ENCODE measurements at regions not wholly inside any gene's neighbourhood (a gene's known extent, or its start where the extent isn't known, plus 50 kb on each side); places are given as distances from the start of the nearest gene placed in this dataset.

DNA sequence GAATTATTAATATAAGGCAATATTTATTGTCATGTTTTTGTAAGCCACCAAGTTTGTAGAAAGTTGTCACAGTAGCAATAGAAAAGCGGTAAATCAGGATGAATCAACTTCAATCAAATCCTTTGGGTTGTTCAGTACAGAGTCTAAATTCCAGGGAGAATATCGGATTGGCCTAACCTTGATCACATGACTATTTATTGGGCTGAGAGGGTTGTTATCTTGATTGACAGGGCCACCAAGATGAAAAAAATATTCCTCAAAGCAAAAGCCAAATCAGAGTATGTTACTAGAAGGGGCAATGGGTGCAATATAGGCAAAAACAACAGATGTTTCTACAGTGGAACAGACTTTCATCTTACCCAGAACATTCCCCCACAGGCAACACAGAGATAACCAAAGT is 270.0 kb downstream of the METTL4 start:
- H3K9me3 ChIP-seq (ENCODE audit: control insufficient read depth in 2 of 3, insufficient read depth in 1 of 3, low read length in 3 of 3), result no peaks in the 10 kb centered on the region
- intact Hi-C loops (cut with DNase I), result no loop called here
- H3K36me3 ChIP-seq (ENCODE audit: control insufficient read depth in 2 of 3, insufficient read depth in 3 of 3, low read length in 3 of 3), result no peaks in the 10 kb centered on the region
- H3K9ac ChIP-seq (ENCODE audit: low read length in 3 of 3), result no peak overlapping the region
- FAIRE-seq (no peak), DNase-seq (no peak)
- H3K27ac ChIP-seq (ENCODE audit: low read depth in 2 of 2, low read length in 2 of 2), result no peak overlapping the region
- H3K4me3 ChIP-seq (ENCODE audit: low read length in 3 of 3), result no peak overlapping the region
- no peaks in the 10 kb centered on the region for H3K27me3 ChIP-seq (ENCODE audit: control insufficient read depth, insufficient read depth, low read length)
- TF ChIP-seq, protein P1, sequence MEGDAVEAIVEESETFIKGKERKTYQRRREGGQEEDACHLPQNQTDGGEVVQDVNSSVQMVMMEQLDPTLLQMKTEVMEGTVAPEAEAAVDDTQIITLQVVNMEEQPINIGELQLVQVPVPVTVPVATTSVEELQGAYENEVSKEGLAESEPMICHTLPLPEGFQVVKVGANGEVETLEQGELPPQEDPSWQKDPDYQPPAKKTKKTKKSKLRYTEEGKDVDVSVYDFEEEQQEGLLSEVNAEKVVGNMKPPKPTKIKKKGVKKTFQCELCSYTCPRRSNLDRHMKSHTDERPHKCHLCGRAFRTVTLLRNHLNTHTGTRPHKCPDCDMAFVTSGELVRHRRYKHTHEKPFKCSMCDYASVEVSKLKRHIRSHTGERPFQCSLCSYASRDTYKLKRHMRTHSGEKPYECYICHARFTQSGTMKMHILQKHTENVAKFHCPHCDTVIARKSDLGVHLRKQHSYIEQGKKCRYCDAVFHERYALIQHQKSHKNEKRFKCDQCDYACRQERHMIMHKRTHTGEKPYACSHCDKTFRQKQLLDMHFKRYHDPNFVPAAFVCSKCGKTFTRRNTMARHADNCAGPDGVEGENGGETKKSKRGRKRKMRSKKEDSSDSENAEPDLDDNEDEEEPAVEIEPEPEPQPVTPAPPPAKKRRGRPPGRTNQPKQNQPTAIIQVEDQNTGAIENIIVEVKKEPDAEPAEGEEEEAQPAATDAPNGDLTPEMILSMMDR (IDR thresholded peaks at IDR 0.05; ENCODE audit: borderline replicate concordance, extremely low read depth, insufficient read depth), result no peak
- H3K4me1 ChIP-seq (ENCODE audit: control insufficient read depth in 2 of 3, insufficient read depth in 2 of 3, low read depth in 1 of 3, low read length in 3 of 3), result no peaks in the 10 kb centered on the region

DNA sequence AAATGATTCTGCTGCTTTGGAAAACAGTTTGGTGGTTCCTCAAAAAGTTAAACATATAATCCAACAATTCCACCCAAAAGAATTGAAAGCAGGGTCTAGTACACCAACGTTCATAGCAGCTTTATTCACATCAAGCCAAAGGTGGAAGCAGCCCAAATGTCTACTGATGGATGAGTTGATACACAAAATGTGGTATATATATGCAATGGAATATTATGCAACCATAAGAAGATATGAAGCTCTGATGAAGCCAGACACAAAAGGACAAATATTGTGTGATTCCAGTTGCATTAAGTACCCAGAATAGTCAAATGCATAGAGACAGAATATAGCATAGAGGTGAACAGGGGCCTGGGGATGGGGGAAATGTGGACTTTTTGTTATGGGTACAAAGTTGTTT is 269.3 kb downstream of the METTL4 start:
- intact Hi-C loops (cut with DNase I), result no loop called here
- no peaks in the 10 kb centered on the region for H3K36me3 ChIP-seq (ENCODE audit: control insufficient read depth in 2 of 3, insufficient read depth in 3 of 3, low read length in 3 of 3)
- TF ChIP-seq, protein P1 (IDR thresholded peaks at IDR 0.05; ENCODE audit: borderline replicate concordance, extremely low read depth, insufficient read depth), result no peak
- no peaks in the 10 kb centered on the region for H3K27me3 ChIP-seq (ENCODE audit: control insufficient read depth, insufficient read depth, low read length)
- H3K9ac ChIP-seq (ENCODE audit: low read length in 3 of 3), result no peak overlapping the region
- FAIRE-seq (no peak), DNase-seq (no peak)
- no peaks in the 10 kb centered on the region for H3K4me1 ChIP-seq (ENCODE audit: control insufficient read depth in 2 of 3, insufficient read depth in 2 of 3, low read depth in 1 of 3, low read length in 3 of 3)
- H3K4me3 ChIP-seq (ENCODE audit: low read length in 3 of 3), result no peak overlapping the region
- H3K9me3 ChIP-seq (ENCODE audit: control insufficient read depth in 2 of 3, insufficient read depth in 1 of 3, low read length in 3 of 3), result no peaks in the 10 kb centered on the region
- H3K27ac ChIP-seq (ENCODE audit: low read depth in 2 of 2, low read length in 2 of 2), result no peak overlapping the region

DNA sequence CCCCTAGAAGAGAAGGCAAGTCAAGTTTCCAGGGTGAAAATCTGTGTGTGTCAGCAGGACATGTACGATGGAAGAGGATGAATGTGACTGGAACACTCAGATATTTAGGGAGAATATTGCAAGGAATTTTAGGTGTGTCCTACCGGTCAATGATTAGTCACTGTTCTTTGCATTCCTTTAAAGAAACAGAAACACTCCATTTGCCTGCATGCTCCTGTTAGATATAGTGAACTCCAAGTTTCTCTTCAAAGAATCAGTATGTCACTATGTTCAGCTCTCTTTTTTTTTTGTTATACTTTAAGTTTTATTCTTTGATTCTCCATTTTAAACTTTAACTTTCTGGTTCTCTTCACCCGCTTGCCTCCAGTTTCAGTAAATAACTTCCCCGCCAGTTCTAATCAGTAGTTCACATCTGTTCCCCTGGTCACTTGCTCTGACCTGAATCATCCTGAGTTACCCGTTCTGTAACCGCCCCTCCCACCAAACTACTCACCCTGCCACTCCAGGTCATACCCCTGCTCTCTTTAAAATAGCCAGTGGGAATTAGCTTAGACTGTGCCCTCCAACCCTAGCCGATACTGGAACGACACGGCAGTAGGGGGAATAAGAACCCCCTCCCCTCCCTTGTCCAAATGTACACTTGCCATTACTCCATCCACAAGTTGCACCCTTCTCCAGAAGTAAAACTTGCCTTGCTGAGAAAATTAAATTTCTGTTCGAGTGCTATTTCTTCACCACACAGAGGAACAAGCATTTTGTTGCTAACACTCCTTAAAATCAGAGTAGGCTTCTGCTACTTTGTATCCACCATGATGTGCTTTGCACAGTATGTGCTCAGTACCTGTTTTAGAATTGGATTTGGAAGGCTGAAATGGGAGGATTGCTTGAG is 268.4 kb downstream of the METTL4 start:
- FAIRE-seq (no peak), DNase-seq (peak in 2 of 5 donors; percentile 9 to 17)
- H3K36me3 ChIP-seq (ENCODE audit: control insufficient read depth in 2 of 3, insufficient read depth in 3 of 3, low read length in 3 of 3), result no peaks in the 10 kb centered on the region
- H3K4me3 ChIP-seq (ENCODE audit: low read length in 3 of 3), result no peak overlapping the region
- no peaks in the 10 kb centered on the region for H3K4me1 ChIP-seq (ENCODE audit: control insufficient read depth in 2 of 3, insufficient read depth in 2 of 3, low read depth in 1 of 3, low read length in 3 of 3)
- H3K9ac ChIP-seq (ENCODE audit: low read length in 3 of 3), result no peak overlapping the region
- no peaks in the 10 kb centered on the region for H3K27me3 ChIP-seq (ENCODE audit: control insufficient read depth, insufficient read depth, low read length)
- H3K27ac ChIP-seq (ENCODE audit: low read depth in 2 of 2, low read length in 2 of 2), result no peak overlapping the region
- no peaks in the 10 kb centered on the region for H3K9me3 ChIP-seq (ENCODE audit: control insufficient read depth in 2 of 3, insufficient read depth in 1 of 3, low read length in 3 of 3)
- TF ChIP-seq, protein P1 (IDR thresholded peaks at IDR 0.05; ENCODE audit: borderline replicate concordance, extremely low read depth, insufficient read depth), result no peak
- intact Hi-C loops (cut with DNase I), result no loop called here

All from kidney (tissue), 13 donors.